Activated B cell treated with CpG ODN at 0.5 μM for 24 hours (primary cell): ENCODE measurements at regions not wholly inside any gene's neighbourhood (a gene's known extent, or its start where the extent isn't known, plus 50 kb on each side); places are given as distances from the start of the nearest gene placed in this dataset.

ENCODE experiments used
- ATAC-seq: fragments of 200-7000 bp; cut with Tn5 transposase; one replicate; pipeline ENCODE4 v1.10.0; 2021; ENCODE audit warnings: low read depth, mild to moderate bottlenecking, moderate library complexity
- CTCF ChIA-PET: fragments of 350-600 bp; sonication (Branson Sonifier 250); formaldehyde crosslinking; loops from one replicate; lab custom pipeline; 2021; ENCODE audit warnings: antibody characterized with exemption; lab: Charles Lee
- POLR2A ChIA-PET: fragments of 350-600 bp; sonication (Branson Sonifier 250); formaldehyde crosslinking; loops from one replicate; lab custom pipeline; 2021; ENCODE audit warnings: antibody characterized with exemption; lab: Charles Lee
- DNase-seq: peaks from one replicate; pipeline ENCODE4 v3.0.0; 2022
- H3K27ac Mint-ChIP-seq: one replicate; pipeline ENCODE4 v1.8.0; 2020; ENCODE audit warnings: mixed read lengths
- H3K27me3 Mint-ChIP-seq: one replicate; pipeline ENCODE4 v1.8.0; 2021; ENCODE audit warnings: mixed read lengths
- H3K36me3 Mint-ChIP-seq: one replicate; pipeline ENCODE4 v1.8.0; 2021; ENCODE audit warnings: low read depth, mixed read lengths
- H3K4me1 Mint-ChIP-seq: one replicate; pipeline ENCODE4 v1.8.0; 2021; ENCODE audit warnings: mixed read lengths
- H3K4me3 Mint-ChIP-seq: one replicate; pipeline ENCODE4 v1.8.0; 2020; ENCODE audit warnings: mild to moderate bottlenecking, mixed read lengths
- H3K9me3 Mint-ChIP-seq: one replicate; pipeline ENCODE4 v1.8.0; 2020; ENCODE audit warnings: mixed read lengths
- intact Hi-C: fragments of 100-400 bp; cut with micrococcal nuclease; formaldehyde crosslinking; loops from one replicate; pipeline ENCODE4 v1.15.1; 2024
- TF ChIP-seq, protein P1 (sequence below): fragments of 200-600 bp; IDR thresholded peaks from one replicate; pipeline ENCODE4 v1.8.0; 2022; ENCODE audit warnings: antibody characterized with exemption, mild to moderate bottlenecking

DNA sequence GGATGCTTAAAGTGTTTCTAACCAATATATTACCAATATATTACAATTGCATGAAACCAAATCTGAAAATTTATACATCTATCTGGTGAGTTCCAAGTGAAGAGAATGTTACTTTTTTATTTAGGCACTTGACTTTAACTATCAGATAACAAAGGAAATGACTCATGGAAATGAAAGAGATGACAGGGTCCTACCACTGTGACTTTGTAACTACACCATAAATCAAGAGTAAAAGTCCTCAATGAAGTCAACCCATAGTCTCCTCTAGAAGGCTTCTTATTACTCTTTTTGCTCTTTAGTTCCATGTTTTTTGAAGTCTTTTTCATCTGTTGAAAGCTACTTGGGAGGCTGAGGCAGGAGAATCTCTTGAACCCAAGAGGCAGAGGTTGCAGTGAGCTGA is 545.0 kb upstream of the PIK3C3 start:
- H3K9me3 Mint-ChIP-seq, result peaks cover 4% of the 10 kb centered on the region
- ATAC-seq (no peak), DNase-seq (no peak)
- POLR2A ChIA-PET, result no interaction called here
- H3K4me3 Mint-ChIP-seq, result no peak overlapping the region
- intact Hi-C loops, result no loop called here
- no peaks in the 10 kb centered on the region for H3K4me1 Mint-ChIP-seq
- TF ChIP-seq, protein P1, sequence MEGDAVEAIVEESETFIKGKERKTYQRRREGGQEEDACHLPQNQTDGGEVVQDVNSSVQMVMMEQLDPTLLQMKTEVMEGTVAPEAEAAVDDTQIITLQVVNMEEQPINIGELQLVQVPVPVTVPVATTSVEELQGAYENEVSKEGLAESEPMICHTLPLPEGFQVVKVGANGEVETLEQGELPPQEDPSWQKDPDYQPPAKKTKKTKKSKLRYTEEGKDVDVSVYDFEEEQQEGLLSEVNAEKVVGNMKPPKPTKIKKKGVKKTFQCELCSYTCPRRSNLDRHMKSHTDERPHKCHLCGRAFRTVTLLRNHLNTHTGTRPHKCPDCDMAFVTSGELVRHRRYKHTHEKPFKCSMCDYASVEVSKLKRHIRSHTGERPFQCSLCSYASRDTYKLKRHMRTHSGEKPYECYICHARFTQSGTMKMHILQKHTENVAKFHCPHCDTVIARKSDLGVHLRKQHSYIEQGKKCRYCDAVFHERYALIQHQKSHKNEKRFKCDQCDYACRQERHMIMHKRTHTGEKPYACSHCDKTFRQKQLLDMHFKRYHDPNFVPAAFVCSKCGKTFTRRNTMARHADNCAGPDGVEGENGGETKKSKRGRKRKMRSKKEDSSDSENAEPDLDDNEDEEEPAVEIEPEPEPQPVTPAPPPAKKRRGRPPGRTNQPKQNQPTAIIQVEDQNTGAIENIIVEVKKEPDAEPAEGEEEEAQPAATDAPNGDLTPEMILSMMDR, result no peak
- CTCF ChIA-PET, result no interaction called here
- H3K36me3 Mint-ChIP-seq, result no peaks in the 10 kb centered on the region
- H3K27ac Mint-ChIP-seq, result no peak overlapping the region
- no peaks in the 10 kb centered on the region for H3K27me3 Mint-ChIP-seq

DNA sequence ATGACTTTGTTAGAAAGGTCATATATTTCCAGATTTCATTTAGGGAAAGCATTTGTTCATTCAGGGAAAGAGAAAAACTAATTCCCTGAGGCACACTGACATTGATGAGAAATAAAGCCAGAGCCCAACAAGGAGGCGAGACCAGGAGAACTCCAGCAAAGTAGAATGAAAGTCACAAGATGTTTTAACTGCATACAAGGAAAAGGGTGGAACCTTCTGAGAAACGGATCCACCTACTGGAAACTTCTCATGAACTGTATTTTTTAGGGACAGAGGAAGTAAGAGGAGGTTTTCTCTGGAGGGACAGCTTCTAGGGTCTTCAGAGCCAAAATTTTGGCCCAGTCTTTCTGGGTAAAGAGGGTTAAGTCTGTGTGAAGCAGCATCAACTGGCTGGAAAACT is 548.2 kb upstream of the PIK3C3 start:
- no peaks in the 10 kb centered on the region for H3K36me3 Mint-ChIP-seq
- no peaks in the 10 kb centered on the region for H3K4me1 Mint-ChIP-seq
- peaks cover 3% of the 10 kb centered on the region for H3K9me3 Mint-ChIP-seq
- DNase-seq, result no peak
- TF ChIP-seq, protein P1, result no peak
- ChIA-PET CTCF (no interaction called here), POLR2A (no interaction called here)
- no peaks in the 10 kb centered on the region for H3K27me3 Mint-ChIP-seq
- H3K27ac Mint-ChIP-seq, result no peak overlapping the region
- ATAC-seq, result no peak
- intact Hi-C loops, result no loop called here
- H3K4me3 Mint-ChIP-seq, result no peak overlapping the region

DNA sequence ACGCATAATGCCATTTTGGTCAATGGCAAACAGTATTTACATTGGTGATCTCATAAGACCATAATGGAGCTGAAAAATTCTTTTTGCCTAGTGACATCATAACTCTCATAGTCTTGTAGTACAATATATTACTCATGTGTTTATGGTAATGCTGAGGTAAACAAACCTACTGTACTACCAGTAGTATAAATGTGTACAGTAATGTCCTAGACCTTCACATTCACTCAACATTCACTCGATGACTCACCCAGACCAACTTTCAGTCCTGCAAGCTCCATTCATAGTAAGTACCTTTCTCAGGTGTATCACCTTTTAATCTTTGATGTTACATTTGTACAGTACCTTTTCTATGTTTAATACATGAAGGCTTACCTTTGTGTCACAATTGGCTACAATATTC is 558.2 kb upstream of the PIK3C3 start:
- no peaks in the 10 kb centered on the region for H3K4me1 Mint-ChIP-seq
- ATAC-seq (no peak), DNase-seq (no peak)
- no peak overlapping the region for H3K4me3 Mint-ChIP-seq
- H3K9me3 Mint-ChIP-seq, result peaks cover 6% of the 10 kb centered on the region
- no peak overlapping the region for H3K27ac Mint-ChIP-seq
- TF ChIP-seq, protein P1, result no peak
- POLR2A ChIA-PET, result no interaction called here
- intact Hi-C loops, result no loop called here
- no peaks in the 10 kb centered on the region for H3K36me3 Mint-ChIP-seq
- CTCF ChIA-PET, result no interaction called here
- H3K27me3 Mint-ChIP-seq, result no peaks in the 10 kb centered on the region

DNA sequence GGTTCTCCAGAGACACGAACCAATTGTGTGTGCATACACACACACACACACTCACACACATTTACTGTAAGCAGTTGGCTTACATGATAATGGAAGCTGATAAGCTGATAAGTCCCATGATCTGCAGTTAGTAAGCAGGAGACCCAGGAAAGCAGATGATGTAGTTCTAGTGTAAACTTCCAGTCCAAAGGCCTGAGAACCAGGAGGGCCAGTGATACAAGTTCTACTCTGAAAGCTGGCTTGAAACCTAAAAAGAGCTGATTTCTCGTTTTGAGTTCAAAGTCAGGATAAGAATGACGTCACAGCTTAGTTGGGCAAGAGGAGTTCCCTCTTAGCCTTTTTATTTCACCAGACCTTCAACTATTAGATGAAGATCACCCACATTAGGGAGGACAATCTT is 558.8 kb upstream of the PIK3C3 start:
- DNase-seq, result no peak
- Mint-ChIP-seq H3K27me3 (no peaks in the 10 kb centered on the region), H3K36me3 (no peaks in the 10 kb centered on the region), H3K4me3 (no peak overlapping the region), H3K9me3 (peaks cover 6% of the 10 kb centered on the region), H3K27ac (no peak overlapping the region), H3K4me1 (no peaks in the 10 kb centered on the region)
- POLR2A ChIA-PET, result no interaction called here
- no peak for ATAC-seq
- intact Hi-C loops, result no loop called here
- TF ChIP-seq, protein P1, result no peak
- CTCF ChIA-PET, result no interaction called here

DNA sequence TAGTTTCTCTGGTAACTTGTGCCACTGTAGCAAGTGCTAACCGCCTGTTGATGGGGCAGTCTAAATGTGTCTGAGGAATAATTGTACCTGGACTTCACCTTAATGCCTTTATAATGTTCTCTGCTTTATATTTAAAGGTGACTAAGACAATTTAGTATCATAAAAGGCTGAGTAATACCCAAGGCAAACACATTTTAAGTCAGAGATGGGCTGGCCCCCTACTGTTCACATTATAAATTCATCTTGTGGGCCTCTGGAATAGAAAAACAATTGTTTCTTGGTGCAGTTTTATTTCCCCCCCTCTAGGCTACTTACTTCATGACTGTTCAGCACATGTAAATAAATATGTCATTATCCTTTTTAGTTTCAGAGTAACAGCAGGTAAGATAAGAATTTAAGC is 559.3 kb upstream of the PIK3C3 start:
- DNase-seq, result no peak
- POLR2A ChIA-PET, result no interaction called here

More for the DNA sequence above, 559.3 kb upstream of the PIK3C3 start:
- Mint-ChIP-seq H3K4me3 (no peak overlapping the region), H3K27ac (no peak overlapping the region), H3K27me3 (no peaks in the 10 kb centered on the region), H3K36me3 (no peaks in the 10 kb centered on the region), H3K4me1 (no peaks in the 10 kb centered on the region), H3K9me3 (peaks cover 6% of the 10 kb centered on the region)
- CTCF ChIA-PET, result no interaction called here
- TF ChIP-seq, protein P1, result no peak
- ATAC-seq, result no peak
- intact Hi-C loops, result no loop called here
